ENCODE measurements at regions not wholly inside any gene's neighbourhood (a gene's known extent, or its start where the extent isn't known, plus 50 kb on each side); places are given as distances from the start of the nearest gene placed in this dataset.
"Not testable (repeated sequence)": the region's sequence is repeated elsewhere in the genome, so short reads cannot be mapped to it uniquely, and the experiment has no call there.

GRCh38 chr2:142727821-142728478, 149.5 kb upstream of the KYNU start:
- ATAC-seq (ENCODE audit: low FRiP score); H3K4me1 ChIP-seq (ENCODE audit: control insufficient read depth in 1 of 2, insufficient read depth in 2 of 2, low read length in 2 of 2): not testable (repeated sequence)
- WGBS, 2 donors, result 90 to 94% methylated on average over 17 of the region's 17 CpGs

DNA sequence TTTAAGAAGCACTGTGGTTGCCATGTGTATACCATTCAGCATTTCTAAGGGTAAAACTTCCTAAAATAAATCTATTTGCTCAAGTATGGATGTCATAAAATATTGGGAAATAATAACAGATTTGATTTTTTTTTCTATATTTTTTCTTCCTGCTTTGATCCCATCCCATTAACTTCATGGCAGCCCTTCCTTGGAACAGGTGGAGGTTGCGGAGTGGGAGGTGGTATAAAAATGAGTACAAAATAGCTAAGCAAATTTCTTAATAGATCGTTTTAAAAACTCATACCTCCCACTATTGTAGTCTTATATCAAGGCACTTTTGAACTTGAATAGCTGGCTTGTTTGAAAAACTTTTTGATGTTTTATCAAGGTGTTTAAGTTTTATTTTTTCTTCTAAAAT, 152.1 kb upstream of the KYNU start:
- intact Hi-C loops (cut with DNase I), result no loop called here
- no peak overlapping the region for H3K27ac ChIP-seq (ENCODE audit: low read depth in 1 of 2, low read length in 2 of 2)
- H3K27me3 ChIP-seq (ENCODE audit: control insufficient read depth in 1 of 2, insufficient read depth in 2 of 2, low read length in 1 of 2), result no peaks in the 10 kb centered on the region
- no peak for ATAC-seq (ENCODE audit: low FRiP score)
- H3K36me3 ChIP-seq (ENCODE audit: control insufficient read depth in 1 of 2, insufficient read depth in 2 of 2, low read length in 1 of 2), result no peaks in the 10 kb centered on the region
- H3K9me3 ChIP-seq (ENCODE audit: control insufficient read depth, low read length), result no peaks in the 10 kb centered on the region
- H3K4me3 ChIP-seq (ENCODE audit: low read length in 2 of 2), result no peak overlapping the region
- DNase-seq, result no peak
- 93 to 96% methylated on average over 2 of the region's 2 CpGs for whole genome bisulfite sequencing, 2 donors
- no peaks in the 10 kb centered on the region for H3K4me1 ChIP-seq (ENCODE audit: control insufficient read depth in 1 of 2, insufficient read depth in 2 of 2, low read length in 2 of 2)

More at GRCh38 chr2:142727821-142728478, 149.5 kb upstream of the KYNU start:
- H3K27me3 ChIP-seq (ENCODE audit: control insufficient read depth in 1 of 2, insufficient read depth in 2 of 2, low read length in 1 of 2); H3K27ac ChIP-seq (ENCODE audit: low read depth in 1 of 2, low read length in 2 of 2); H3K36me3 ChIP-seq (ENCODE audit: control insufficient read depth in 1 of 2, insufficient read depth in 2 of 2, low read length in 1 of 2); DNase-seq; intact Hi-C loops (cut with DNase I); H3K9me3 ChIP-seq (ENCODE audit: control insufficient read depth, low read length); H3K4me3 ChIP-seq (ENCODE audit: low read length in 2 of 2): not testable (repeated sequence)

GRCh38 chr2:142724713-142725349, 152.6 kb upstream of the KYNU start:
- no peak for ATAC-seq (ENCODE audit: low FRiP score)
- 61 to 67% methylated on average over 2 of the region's 2 CpGs for WGBS, 2 donors
- Histone ChIP-seq H3K27me3 (ENCODE audit: control insufficient read depth in 1 of 2, insufficient read depth in 2 of 2, low read length in 1 of 2) (no peaks in the 10 kb centered on the region), H3K9me3 (ENCODE audit: control insufficient read depth, low read length) (no peaks in the 10 kb centered on the region), H3K27ac (ENCODE audit: low read depth in 1 of 2, low read length in 2 of 2) (no peak overlapping the region), H3K36me3 (ENCODE audit: control insufficient read depth in 1 of 2, insufficient read depth in 2 of 2, low read length in 1 of 2) (no peaks in the 10 kb centered on the region), H3K4me1 (ENCODE audit: control insufficient read depth in 1 of 2, insufficient read depth in 2 of 2, low read length in 2 of 2) (no peaks in the 10 kb centered on the region), H3K4me3 (ENCODE audit: low read length in 2 of 2) (no peak overlapping the region)
- DNase-seq, result no peak
- intact Hi-C loops (cut with DNase I), result no loop called here

- Histone ChIP-seq H3K9me3 (ENCODE audit: control insufficient read depth, low read length) (no peaks in the 10 kb centered on the region), H3K4me1 (ENCODE audit: control insufficient read depth in 1 of 2, insufficient read depth in 2 of 2, low read length in 2 of 2) (no peaks in the 10 kb centered on the region), H3K27ac (ENCODE audit: low read depth in 1 of 2, low read length in 2 of 2) (no peak overlapping the region), H3K36me3 (ENCODE audit: control insufficient read depth in 1 of 2, insufficient read depth in 2 of 2, low read length in 1 of 2) (no peaks in the 10 kb centered on the region), H3K27me3 (ENCODE audit: control insufficient read depth in 1 of 2, insufficient read depth in 2 of 2, low read length in 1 of 2) (no peaks in the 10 kb centered on the region), H3K4me3 (ENCODE audit: low read length in 2 of 2) (no peak overlapping the region)
- intact Hi-C loops (cut with DNase I), result no loop called here
- DNase-seq (no peak), ATAC-seq (ENCODE audit: low FRiP score) (no peak)
Measured at GRCh38 chr2:142724186-142724585, 153.3 kb upstream of the KYNU start.

GRCh38 chr2:142723236-142723635, 154.2 kb upstream of the KYNU start:
- no peaks in the 10 kb centered on the region for H3K9me3 ChIP-seq (ENCODE audit: control insufficient read depth, low read length)
- ATAC-seq (ENCODE audit: low FRiP score), result no peak
- 77 to 78% methylated on average over 1 of the region's 1 CpG for WGBS, 2 donors
- no peaks in the 10 kb centered on the region for H3K36me3 ChIP-seq (ENCODE audit: control insufficient read depth in 1 of 2, insufficient read depth in 2 of 2, low read length in 1 of 2)
- no peak overlapping the region for H3K27ac ChIP-seq (ENCODE audit: low read depth in 1 of 2, low read length in 2 of 2)
- DNase-seq, result no peak
- intact Hi-C loops (cut with DNase I), result no loop called here
- H3K4me3 ChIP-seq (ENCODE audit: low read length in 2 of 2), result no peak overlapping the region
- H3K27me3 ChIP-seq (ENCODE audit: control insufficient read depth in 1 of 2, insufficient read depth in 2 of 2, low read length in 1 of 2), result no peaks in the 10 kb centered on the region
- no peaks in the 10 kb centered on the region for H3K4me1 ChIP-seq (ENCODE audit: control insufficient read depth in 1 of 2, insufficient read depth in 2 of 2, low read length in 2 of 2)

- H3K4me3 ChIP-seq (ENCODE audit: low read length in 2 of 2), result no peak overlapping the region
- H3K4me1 ChIP-seq (ENCODE audit: control insufficient read depth in 1 of 2, insufficient read depth in 2 of 2, low read length in 2 of 2), result no peaks in the 10 kb centered on the region
- H3K27me3 ChIP-seq (ENCODE audit: control insufficient read depth in 1 of 2, insufficient read depth in 2 of 2, low read length in 1 of 2), result no peaks in the 10 kb centered on the region
- H3K9me3 ChIP-seq (ENCODE audit: control insufficient read depth, low read length), result no peaks in the 10 kb centered on the region
- no peaks in the 10 kb centered on the region for H3K36me3 ChIP-seq (ENCODE audit: control insufficient read depth in 1 of 2, insufficient read depth in 2 of 2, low read length in 1 of 2)
- ATAC-seq (ENCODE audit: low FRiP score) (no peak), DNase-seq (no peak)
- intact Hi-C loops (cut with DNase I), result no loop called here
- no peak overlapping the region for H3K27ac ChIP-seq (ENCODE audit: low read depth in 1 of 2, low read length in 2 of 2)
Measured at GRCh38 chr2:142722569-142722968, 154.9 kb upstream of the KYNU start.

- Histone ChIP-seq H3K9me3 (ENCODE audit: control insufficient read depth, low read length) (no peaks in the 10 kb centered on the region), H3K27ac (ENCODE audit: low read depth in 1 of 2, low read length in 2 of 2) (no peak overlapping the region), H3K4me3 (ENCODE audit: low read length in 2 of 2) (no peak overlapping the region), H3K36me3 (ENCODE audit: control insufficient read depth in 1 of 2, insufficient read depth in 2 of 2, low read length in 1 of 2) (no peaks in the 10 kb centered on the region), H3K27me3 (ENCODE audit: control insufficient read depth in 1 of 2, insufficient read depth in 2 of 2, low read length in 1 of 2) (no peaks in the 10 kb centered on the region), H3K4me1 (ENCODE audit: control insufficient read depth in 1 of 2, insufficient read depth in 2 of 2, low read length in 2 of 2) (no peaks in the 10 kb centered on the region)
- DNase-seq (no peak), ATAC-seq (ENCODE audit: low FRiP score) (no peak)
- intact Hi-C loops (cut with DNase I), result no loop called here
- 85 to 94% methylated on average over 1 of the region's 1 CpG for WGBS, 2 donors
Measured at GRCh38 chr2:142722086-142722485, 155.4 kb upstream of the KYNU start.

GRCh38 chr2:142721015-142721414, 156.4 kb upstream of the KYNU start:
- DNase-seq (no peak), ATAC-seq (ENCODE audit: low FRiP score) (no peak)
- intact Hi-C loops (cut with DNase I), result no loop called here
- Histone ChIP-seq H3K27ac (ENCODE audit: low read depth in 1 of 2, low read length in 2 of 2) (no peak overlapping the region), H3K4me1 (ENCODE audit: control insufficient read depth in 1 of 2, insufficient read depth in 2 of 2, low read length in 2 of 2) (peaks cover 0 to 6% of the 10 kb centered on the region in 2 donors), H3K4me3 (ENCODE audit: low read length in 2 of 2) (no peak overlapping the region), H3K9me3 (ENCODE audit: control insufficient read depth, low read length) (no peaks in the 10 kb centered on the region), H3K27me3 (ENCODE audit: control insufficient read depth in 1 of 2, insufficient read depth in 2 of 2, low read length in 1 of 2) (no peaks in the 10 kb centered on the region), H3K36me3 (ENCODE audit: control insufficient read depth in 1 of 2, insufficient read depth in 2 of 2, low read length in 1 of 2) (no peaks in the 10 kb centered on the region)
- 71 to 72% methylated on average over 2 of the region's 2 CpGs for WGBS, 2 donors

DNA sequence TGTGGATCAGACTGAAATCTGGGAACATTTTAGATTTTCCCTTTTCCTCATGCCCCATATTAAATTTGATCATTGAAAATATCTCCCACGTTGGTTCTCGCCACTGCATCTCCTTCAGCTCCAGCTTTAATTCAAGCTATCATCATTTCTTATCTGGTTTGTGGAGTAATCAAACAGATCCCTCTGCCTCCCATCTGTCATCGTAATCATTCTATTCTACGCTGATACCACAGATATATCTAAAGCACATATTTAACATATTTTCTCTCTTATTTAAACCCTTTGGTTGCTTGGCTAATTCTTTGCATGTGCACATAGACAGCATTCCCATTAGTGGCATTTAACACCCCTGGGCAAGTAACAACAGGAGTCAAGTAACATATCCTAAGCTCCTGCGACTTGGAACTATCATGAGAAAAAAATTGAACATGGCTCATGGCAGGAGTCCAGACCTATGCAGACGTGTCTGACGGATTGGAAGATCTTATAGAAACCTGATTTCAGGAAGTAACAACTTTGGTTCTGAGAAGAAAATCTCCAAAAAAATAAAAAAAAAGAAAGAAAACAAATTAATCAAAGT, 158.8 kb upstream of the KYNU start:
- Histone ChIP-seq H3K4me3 (ENCODE audit: low read length in 2 of 2) (no peak overlapping the region), H3K4me1 (ENCODE audit: control insufficient read depth in 1 of 2, insufficient read depth in 2 of 2, low read length in 2 of 2) (peaks cover 0 to 6% of the 10 kb centered on the region in 2 donors), H3K27ac (ENCODE audit: low read depth in 1 of 2, low read length in 2 of 2) (no peak overlapping the region), H3K36me3 (ENCODE audit: control insufficient read depth in 1 of 2, insufficient read depth in 2 of 2, low read length in 1 of 2) (no peaks in the 10 kb centered on the region), H3K27me3 (ENCODE audit: control insufficient read depth in 1 of 2, insufficient read depth in 2 of 2, low read length in 1 of 2) (no peaks in the 10 kb centered on the region), H3K9me3 (ENCODE audit: control insufficient read depth, low read length) (no peaks in the 10 kb centered on the region)
- DNase-seq, result no peak
- ATAC-seq (ENCODE audit: low FRiP score), result no peak
- intact Hi-C loops (cut with DNase I), result no loop called here
- 65 to 70% methylated on average over 7 of the region's 7 CpGs for WGBS, 2 donors

Data from aorta (tissue), 5 donors.